Right ventricle myocardium inferior (tissue), 1 donor: ENCODE measurements at regions not wholly inside any gene's neighbourhood (a gene's known extent, or its start where the extent isn't known, plus 50 kb on each side); places are given as distances from the start of the nearest gene placed in this dataset.

ENCODE experiments used
- ATAC-seq: fragments of 200-7000 bp; cut with Tn5 transposase; one replicate; pipeline ENCODE4 v1.9.1; 2020; ENCODE audit warnings: mild to moderate bottlenecking, moderate library complexity
- DNase-seq: peaks from one replicate; pipeline ENCODE4 v3.0.0; 2021; ENCODE audit errors: missing footprints
- intact Hi-C: fragments of 100-400 bp; cut with DNase I; formaldehyde crosslinking; loops from one replicate; pipeline ENCODE4 v1.11.0; 2022
- donor health status: DM: no; HTN: yes; CAD: no; lungs with severe emphysema.

GRCh38 chr4:1564535-1565375 is 119.4 kb downstream of the FAM53A start:
- intact Hi-C loops = no loop called here
- no peak for ATAC-seq
- DNase-seq = peak; percentile 27

- no peak for ATAC-seq
- peak; percentile 68 for DNase-seq
- intact Hi-C loops = no loop called here
These were observed 120.2 kb downstream of the FAM53A start for GRCh38 chr4:1563768-1564485.

GRCh38 chr4:1563241-1563640 is 120.9 kb downstream of the FAM53A start:
- DNase-seq (no peak), ATAC-seq (no peak)
- intact Hi-C loops = no loop called here

- intact Hi-C loops = no loop called here
- ATAC-seq = no peak
- no peak for DNase-seq
These were observed 121.3 kb downstream of the FAM53A start for GRCh38 chr4:1562771-1563170.

- intact Hi-C loops = no loop called here
- no peak for ATAC-seq
- no peak for DNase-seq
These were observed 121.7 kb downstream of the FAM53A start for GRCh38 chr4:1562371-1562770.

- ATAC-seq (no peak), DNase-seq (no peak)
- intact Hi-C loops = no loop called here
These were observed 122.7 kb downstream of the FAM53A start for GRCh38 chr4:1561286-1561990.

- intact Hi-C loops = no loop called here
- no peak for ATAC-seq
- DNase-seq = no peak
These were observed 124.0 kb downstream of the FAM53A start for GRCh38 chr4:1559896-1560650.

GRCh38 chr4:1558205-1558604 is 125.9 kb downstream of the FAM53A start:
- DNase-seq (no peak), ATAC-seq (no peak)
- intact Hi-C loops = no loop called here

GRCh38 chr4:1557221-1557597 is 126.9 kb downstream of the FAM53A start:
- intact Hi-C loops = no loop called here
- ATAC-seq = no peak

GRCh38 chr4:1556541-1557220 is 127.4 kb downstream of the FAM53A start:
- intact Hi-C loops = no loop called here
- no peak for ATAC-seq
- no peak for DNase-seq

More at GRCh38 chr4:1557221-1557597, 126.9 kb downstream of the FAM53A start:
- no peak for DNase-seq

GRCh38 chr4:1554876-1555265 is 129.2 kb downstream of the FAM53A start:
- intact Hi-C loops = no loop called here
- no peak for ATAC-seq
- DNase-seq = no peak

- ATAC-seq (no peak), DNase-seq (no peak)
- intact Hi-C loops = no loop called here
These were observed 129.8 kb downstream of the FAM53A start for GRCh38 chr4:1554246-1554875.

- DNase-seq (no peak), ATAC-seq (no peak)
- intact Hi-C loops = no loop called here
These were observed 130.7 kb downstream of the FAM53A start for GRCh38 chr4:1553365-1553764.

GRCh38 chr4:1552451-1552850 is 131.7 kb downstream of the FAM53A start:
- no peak for DNase-seq
- intact Hi-C loops = no loop called here

GRCh38 chr4:1551211-1551610 is 132.9 kb downstream of the FAM53A start:
- intact Hi-C loops = no loop called here
- no peak for ATAC-seq
- DNase-seq = peak; percentile 20

More at GRCh38 chr4:1552451-1552850, 131.7 kb downstream of the FAM53A start:
- no peak for ATAC-seq

- DNase-seq (peak; percentile 53), ATAC-seq (no peak)
- intact Hi-C loops = no loop called here
These were observed 133.7 kb downstream of the FAM53A start for GRCh38 chr4:1550122-1551070.

- ATAC-seq = no peak
- DNase-seq = no peak
- intact Hi-C loops = no loop called here
These were observed 134.5 kb downstream of the FAM53A start for GRCh38 chr4:1549638-1550035.
